HG03159 (cell line): ENCODE measurements at regions not wholly inside any gene's neighbourhood (a gene's known extent, or its start where the extent isn't known, plus 50 kb on each side); places are given as distances from the start of the nearest gene placed in this dataset.

Experiments used
- ATAC-seq: cut with Tn5 transposase; IDR thresholded peaks from one replicate; pipeline ENCODE4 v1.9.1; 2021; ENCODE audit warnings: mild to moderate bottlenecking, moderate library complexity; ENCODE audit not compliant: unreplicated experiment

DNA sequence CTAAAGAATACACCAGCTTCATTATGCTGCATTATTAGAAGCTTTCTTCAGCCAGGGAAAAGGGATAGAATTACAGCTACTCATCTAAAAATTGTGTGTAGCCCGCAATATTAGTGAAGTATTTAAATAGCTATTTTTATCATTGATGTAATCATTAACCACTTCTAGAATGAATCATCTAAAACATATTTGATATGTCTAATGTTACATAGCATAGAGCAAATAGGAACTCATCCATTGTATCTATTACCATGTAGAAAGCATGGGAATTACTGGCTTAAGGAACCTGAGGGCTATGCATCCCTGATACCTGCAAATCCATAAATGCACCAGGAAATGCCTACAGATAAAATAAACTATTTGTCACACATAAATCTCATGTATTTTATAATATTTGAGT is 54.5 kb upstream of the VGLL3 start:
- no peak for ATAC-seq

DNA sequence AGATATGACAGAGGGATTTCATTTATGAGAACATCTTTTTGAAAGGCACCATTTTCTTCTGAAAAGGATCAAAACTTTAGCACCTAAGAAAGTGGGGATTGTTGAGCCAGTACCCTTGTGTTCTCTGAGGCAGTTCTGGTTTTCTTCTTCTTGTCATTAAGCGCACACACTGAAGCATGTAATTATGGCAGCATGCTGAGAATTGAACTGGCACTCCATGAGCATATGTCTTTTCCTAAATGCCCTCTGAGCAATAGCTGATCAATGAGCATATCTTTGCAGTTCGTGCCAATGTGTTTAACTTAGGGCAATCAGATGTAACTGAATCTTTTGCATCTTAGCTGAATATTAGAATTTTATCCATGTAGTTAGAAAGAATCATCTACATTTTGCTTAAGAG is 53.9 kb upstream of the VGLL3 start:
- ATAC-seq: no peak

DNA sequence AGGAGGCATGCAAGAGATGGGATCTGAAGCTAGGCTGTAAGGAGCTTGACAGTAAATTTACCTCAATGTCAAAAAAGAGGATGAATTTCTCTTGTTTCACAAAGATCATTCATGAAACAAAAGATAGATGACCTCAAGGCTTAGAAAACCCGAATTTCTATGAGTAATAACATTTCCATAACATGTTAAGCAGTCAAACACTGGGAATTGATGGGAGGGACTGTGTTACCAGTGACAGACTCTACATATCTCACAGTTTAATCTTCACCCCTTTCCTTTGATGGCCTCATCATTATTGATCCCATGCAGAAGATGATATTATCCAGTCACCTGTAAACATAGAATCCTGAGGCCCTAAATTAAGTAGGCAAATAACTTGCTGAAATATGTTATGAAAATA is 53.5 kb upstream of the VGLL3 start:
- ATAC-seq: no peak

DNA sequence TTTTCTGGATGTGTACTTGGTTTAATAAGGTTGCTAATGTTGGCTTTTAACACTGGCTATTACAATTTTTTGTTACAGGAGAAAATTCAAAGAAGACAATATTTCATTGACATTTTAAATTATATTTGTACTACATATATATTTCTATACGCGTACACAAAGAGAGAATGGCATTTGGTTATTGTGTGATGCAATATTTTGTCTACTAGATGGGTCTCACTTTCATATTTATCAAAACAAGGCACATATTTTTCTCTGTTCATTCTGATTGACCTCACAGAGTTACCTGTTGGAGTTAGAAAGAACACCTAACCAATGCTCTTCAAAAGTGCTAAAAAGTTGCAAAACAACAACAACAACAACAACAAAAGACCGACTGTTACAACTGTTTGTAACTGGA is 50.2 kb upstream of the VGLL3 start:
- ATAC-seq: no peak
